NCI-H774 (cell line): ENCODE measurements at regions not wholly inside any gene's neighbourhood (a gene's known extent, or its start where the extent isn't known, plus 50 kb on each side); places are given as distances from the start of the nearest gene placed in this dataset.
"Not testable (repeated sequence)": the region's sequence is repeated elsewhere in the genome, so short reads cannot be mapped to it uniquely, and the experiment has no call there.

Experiments used
- DNase-seq: peaks from one replicate; lab custom pipeline; 2025; lab: John Stamatoyannopoulos, UW

DNA sequence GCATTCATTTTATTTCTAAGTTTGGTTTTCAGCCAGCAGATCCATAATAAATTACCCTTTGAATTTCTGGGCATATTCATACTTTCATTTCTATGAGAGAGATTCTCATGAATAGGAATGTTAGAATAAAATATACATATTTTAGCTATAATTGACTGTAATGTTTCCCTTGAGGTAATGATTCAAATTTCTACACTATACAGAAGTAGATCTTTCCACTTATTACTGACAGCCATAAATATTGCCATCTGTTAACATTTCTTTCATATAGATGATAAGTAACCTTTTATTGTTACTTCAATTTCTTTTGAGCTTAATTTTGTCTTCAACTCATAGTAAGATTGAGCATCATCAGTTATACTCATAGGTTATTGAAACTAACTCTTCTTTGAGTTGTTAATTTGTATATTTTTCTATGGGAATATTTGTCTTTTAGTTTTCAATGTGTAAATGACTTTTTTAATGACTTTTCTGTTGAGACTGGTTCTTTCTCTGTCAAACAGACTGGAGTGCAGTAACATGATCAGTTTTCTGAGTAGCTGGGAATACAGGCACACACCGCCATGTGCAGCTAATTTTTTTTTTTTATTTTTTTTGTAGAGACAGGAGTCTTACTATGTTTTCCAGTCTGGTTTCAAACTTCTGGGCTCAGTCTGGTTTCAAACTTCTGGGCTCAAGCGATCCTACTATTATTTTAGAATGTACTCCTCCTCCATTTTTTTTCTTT lies 991.6 kb downstream of the SLC6A15 start:
- DNase-seq = no peak

GRCh38 chr12:83919081-83919480 lies 993.5 kb downstream of the SLC6A15 start:
- no peak for DNase-seq

DNA sequence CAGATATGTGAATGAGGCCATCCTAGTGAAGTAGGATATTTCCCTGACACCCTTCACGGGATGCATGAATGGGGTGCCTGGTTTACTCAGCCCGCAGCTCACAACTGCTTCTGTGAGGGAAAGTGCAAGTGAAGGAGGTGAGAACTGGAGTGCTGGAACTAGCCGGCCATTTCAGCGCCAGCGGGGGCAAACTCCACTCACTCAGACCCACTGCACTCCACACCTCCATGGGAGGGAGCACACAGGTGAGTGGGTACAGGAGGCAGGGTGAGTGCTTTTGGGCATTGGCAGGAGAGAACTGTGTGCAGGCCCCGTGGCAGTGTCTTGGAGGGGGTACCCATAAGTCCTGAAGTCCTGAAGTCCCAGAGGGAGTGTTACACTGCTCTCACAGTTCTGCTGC lies 1008.4 kb downstream of the SLC6A15 start:
- no peak for DNase-seq

GRCh38 chr12:83896416-83896815 lies 1016.2 kb downstream of the SLC6A15 start:
- no peak for DNase-seq

DNA sequence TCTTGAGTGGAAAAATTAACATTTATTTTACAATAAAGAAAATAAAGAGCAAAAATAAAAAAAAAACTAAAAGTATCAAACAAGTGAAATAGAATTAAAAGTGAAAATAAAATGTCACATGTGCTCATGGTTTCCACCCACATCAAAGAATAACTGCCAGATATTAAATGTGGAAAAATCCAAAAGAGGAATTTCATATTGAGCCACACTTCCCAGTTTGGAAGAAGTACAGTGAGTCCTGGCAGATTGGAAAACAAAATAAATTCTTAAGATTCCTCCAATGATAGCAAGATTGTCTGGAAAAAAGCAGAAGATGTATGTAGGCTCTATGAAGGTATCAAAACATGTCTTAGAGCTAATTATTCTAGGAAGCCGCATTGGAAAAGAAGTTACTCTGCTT lies 1019.5 kb downstream of the SLC6A15 start:
- DNase-seq = no peak

GRCh38 chr12:83889745-83890144 lies 1022.9 kb downstream of the SLC6A15 start:
- no peak for DNase-seq

DNA sequence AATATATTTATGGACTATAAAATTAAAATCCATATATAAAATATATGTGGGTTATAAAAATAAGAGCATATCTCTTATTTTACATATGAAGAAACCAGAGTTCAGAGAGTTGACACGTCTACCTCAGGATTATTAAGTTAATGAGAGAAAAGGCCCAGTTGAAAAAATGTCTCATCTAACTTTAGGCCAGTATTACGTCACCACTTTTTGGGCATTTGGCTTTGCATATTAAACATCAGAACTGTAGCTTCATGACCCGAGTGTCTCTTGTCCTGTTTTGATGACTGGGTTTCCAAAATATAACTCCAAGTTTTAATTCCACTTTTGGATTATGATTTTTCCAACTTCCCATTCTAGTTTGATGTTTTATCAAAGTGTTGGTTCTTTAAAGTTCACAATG lies 1026.1 kb downstream of the SLC6A15 start:
- no peak for DNase-seq

- not testable (repeated sequence) for DNase-seq
Observed at GRCh38 chr12:83870921-83871599, 1041.5 kb downstream of the SLC6A15 start.

GRCh38 chr12:83866477-83866876 lies 1046.1 kb downstream of the SLC6A15 start:
- DNase-seq = no peak

GRCh38 chr12:83865431-83865830 lies 1047.2 kb downstream of the SLC6A15 start:
- DNase-seq = no peak

GRCh38 chr12:83864054-83864453 lies 1048.5 kb downstream of the SLC6A15 start:
- no peak for DNase-seq

DNA sequence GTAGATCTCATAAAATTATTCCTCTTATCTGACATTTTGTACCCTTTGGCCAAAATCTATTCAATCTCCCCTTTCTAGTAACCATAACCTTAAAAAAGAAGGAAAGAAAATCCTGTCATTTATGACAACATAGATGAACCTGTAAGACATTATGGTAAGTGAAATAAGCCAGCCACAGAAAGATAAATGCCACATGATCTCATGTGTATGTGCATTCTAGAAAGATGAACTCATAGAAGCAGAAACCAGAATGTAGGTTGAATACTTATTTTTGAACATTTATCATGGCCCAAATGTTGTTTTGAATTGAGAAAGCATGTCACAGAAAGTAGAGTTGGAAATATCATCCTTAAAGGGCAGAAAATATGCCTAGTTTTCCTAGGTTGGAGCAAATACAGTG lies 1053.6 kb downstream of the SLC6A15 start:
- no peak for DNase-seq

GRCh38 chr12:83856803-83857202 lies 1055.8 kb downstream of the SLC6A15 start:
- no peak for DNase-seq

DNA sequence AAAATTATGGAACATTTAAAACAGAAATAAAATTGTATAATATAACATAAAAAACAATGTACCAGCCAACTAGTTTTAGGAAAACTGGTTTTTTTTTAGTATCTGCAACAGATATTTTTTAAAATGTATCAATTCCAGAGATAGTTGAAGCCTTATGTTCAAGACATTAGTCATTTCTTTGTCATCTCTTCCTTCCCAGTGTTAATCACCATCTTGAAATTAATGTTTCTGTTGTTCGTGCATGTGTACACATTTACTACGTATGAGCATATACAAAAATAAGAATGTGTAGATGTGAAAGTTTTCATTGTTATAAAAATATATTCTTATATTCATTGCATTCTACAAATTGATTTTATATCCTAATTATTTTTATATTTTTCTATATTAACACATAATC lies 1062.1 kb downstream of the SLC6A15 start:
- no peak for DNase-seq

DNA sequence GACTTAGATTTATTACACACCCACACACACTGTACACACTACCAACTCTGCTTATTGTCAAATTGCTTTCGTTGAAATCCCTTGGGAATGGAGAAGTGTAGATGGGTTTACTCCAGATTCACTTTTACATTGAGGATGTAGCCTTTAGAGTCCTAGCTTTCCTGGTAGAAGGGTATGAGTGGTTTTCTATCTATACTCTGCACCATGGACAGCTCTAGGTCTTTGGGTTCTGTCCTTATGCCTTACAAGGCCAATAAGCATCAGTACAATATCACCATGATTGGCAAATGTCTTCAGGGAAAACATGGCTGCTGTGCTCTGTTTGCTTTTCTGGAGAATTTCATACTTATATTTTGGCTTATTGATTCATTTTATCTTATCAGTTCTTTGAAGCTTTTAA lies 1063.9 kb downstream of the SLC6A15 start:
- no peak for DNase-seq

- DNase-seq = no peak
Observed at GRCh38 chr12:83843541-83843940, 1069.1 kb downstream of the SLC6A15 start.

- DNase-seq = no peak
Observed at GRCh38 chr12:83841620-83842019, 1071.0 kb downstream of the SLC6A15 start.

DNA sequence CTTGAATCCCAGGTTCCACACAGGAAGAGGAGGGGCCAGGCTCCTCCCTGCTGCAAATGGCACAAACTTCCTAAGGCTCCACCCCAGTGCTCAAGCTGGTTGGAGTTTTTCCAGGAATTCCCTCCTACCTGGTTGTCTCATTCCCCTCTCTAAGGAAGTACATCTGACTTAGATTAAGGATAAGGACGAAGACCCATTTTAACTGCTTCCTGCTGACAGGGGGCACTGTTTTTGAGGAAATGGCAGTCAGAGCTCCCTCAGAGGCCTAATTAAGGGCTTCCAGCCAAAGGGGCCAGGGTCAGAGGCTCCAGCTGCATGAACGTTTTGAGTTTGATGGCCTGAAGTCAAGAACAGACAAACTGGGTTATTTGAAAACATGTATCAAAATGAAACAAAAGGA lies 1084.7 kb downstream of the SLC6A15 start:
- no peak for DNase-seq

- DNase-seq = no peak
Observed at GRCh38 chr12:83827193-83827592, 1085.4 kb downstream of the SLC6A15 start.

GRCh38 chr12:83826112-83826511 lies 1086.5 kb downstream of the SLC6A15 start:
- DNase-seq = no peak

DNA sequence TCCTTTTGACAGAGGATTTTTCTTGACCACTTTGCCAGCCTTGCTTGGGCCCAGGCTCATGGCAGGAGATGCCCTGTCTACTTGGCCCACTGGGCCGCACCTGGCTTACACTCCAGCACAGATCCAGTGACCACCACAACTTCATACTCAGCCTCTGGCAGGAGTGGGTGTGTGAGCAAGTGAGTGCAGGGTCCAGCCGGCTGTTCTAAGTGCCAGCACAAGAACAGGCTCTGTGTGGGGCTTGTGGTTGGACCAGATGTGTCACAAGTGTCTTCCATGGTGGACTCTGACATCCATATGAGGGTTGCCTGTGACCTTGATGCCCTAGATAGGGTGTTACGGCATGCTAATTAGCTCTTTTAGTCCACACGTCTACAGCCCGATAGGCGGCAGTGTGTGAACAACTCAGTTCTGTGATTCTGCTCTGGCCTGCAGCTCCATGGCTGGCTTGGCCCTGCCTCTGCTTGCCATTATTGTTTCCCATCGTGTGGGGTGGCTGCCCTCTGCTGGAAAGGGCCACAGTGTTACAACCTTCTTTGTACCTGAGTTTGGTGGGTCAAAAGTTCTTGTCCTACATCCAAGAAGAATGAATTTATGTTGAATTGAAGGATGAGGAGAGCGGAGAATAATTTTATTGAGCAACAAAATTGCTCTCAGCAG lies 1089.1 kb downstream of the SLC6A15 start:
- no peak for DNase-seq

DNA sequence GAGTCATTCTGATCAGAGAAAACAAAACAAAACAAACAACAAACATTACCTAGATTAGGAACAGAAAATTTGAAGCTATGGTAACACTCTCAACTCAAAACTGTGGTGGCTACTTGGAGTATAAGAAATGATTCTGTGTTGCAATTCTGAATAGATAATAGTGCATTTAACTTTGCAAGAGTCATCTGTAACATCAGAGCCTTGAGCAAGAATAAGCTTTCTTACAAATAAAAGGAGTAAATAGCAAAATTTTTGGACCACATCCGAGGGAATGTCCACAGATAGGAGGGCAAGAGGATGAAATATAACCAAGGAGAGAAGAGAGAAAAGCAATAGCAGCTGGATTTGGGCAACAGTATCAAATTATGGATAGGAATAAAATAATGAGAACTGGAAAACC lies 1090.6 kb downstream of the SLC6A15 start:
- no peak for DNase-seq

DNA sequence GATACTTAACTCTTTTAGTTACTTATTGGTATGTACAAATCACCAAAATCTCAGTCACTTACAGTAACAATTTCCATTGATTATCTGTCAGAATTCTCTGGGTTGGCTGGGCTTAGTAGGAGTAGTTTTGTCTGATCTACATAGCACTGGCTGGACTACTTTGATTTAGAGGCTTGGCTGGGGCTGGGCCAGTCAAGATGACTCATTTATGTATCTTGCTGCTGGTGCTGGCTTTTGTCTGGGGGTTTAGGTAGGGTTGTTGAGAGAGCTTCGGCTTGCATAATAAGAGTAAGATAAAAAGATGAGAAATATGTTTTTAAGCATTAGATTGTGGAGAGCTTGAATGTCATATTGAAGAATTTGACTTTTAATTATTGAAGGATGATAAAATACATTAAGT lies 1093.7 kb downstream of the SLC6A15 start:
- DNase-seq = no peak
